Tongue (tissue), 1 donor: ENCODE measurements at regions not wholly inside any gene's neighbourhood (a gene's known extent, or its start where the extent isn't known, plus 50 kb on each side); places are given as distances from the start of the nearest gene placed in this dataset.

ENCODE experiments used
- DNase-seq: peaks from one replicate; pipeline ENCODE4 v3.0.0-alpha.2; 2015

- DNase-seq = no peak
These were observed 810.4 kb upstream of the SLC10A2 start for GRCh38 chr13:103876571-103876970.

DNA sequence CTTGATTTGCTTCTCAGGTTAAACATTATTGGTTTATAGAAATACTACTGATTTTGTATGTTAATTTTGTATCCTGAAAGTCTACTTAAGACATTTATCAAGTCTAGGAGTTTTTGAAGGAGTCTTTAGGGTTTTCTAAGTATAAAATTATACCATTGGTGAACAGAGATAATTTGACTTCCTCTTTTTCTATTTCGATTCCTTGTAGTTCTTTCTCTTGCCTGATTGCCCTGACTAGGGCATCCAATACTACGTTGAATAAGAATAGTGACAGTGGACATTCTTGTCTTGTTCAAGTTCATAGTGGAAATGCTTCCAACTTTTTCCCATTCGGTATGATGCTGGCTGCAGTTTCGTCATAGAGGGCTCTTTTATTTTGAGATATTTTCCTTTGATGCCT is 807.5 kb upstream of the SLC10A2 start:
- no peak for DNase-seq

DNA sequence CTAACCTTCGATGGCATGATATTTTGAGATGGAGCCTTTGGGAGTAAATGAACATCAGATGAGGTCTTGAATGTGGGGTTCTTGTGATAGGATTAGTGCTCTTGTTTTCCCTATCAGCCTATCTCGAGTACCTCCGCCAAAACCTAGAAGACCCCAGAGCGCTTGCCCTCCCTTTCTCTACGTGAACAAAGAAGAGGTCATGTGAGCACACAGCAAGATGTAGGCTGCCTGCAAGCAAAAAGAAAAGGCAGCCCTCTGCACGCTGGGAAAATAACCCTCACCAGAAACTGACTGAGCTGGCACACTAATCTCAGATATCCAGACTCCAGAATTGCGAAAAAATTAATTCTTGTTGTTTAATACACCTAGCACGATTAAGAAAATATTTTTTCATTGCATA is 799.8 kb upstream of the SLC10A2 start:
- DNase-seq = no peak

- DNase-seq = no peak
These were observed 796.3 kb upstream of the SLC10A2 start for GRCh38 chr13:103862525-103862924.

DNA sequence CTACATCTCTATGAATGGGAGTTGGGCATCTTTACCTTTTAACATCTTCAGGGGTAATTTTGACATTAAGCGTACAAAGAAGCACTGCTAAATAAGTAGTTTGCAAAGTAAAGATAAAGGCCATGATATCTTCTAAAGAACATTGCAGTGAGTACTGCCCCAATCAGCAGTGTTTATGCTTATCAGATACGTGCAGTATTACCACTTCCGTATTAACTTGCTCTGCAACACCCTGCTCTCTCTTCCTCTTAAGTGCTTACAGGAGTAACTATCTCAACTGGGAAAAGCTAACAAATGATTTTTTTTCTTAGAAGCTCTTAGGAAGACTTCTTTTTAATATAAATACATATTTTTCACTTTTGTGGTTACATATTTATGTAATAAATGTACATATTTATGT is 793.7 kb upstream of the SLC10A2 start:
- no peak for DNase-seq

DNA sequence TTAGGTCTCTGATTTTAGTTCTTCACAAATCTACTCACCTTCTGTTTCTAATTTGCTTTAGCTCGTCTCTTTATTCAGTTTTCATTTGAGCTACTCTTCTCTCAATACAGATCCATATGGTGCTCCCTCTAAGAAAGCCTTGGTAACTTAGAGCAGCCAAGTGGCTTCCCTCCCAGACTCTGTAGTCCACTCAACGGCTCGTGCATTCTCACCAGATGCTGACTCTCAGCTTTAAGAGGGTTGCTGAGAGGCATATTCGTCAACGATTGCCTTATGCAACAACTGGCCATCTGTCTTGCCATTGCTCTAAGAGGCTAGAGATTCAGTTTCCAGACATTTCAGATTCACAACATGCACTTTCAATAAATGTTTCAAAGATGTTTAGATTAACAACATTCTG is 785.8 kb upstream of the SLC10A2 start:
- DNase-seq = peak; percentile 3

- DNase-seq = no peak
These were observed 778.3 kb upstream of the SLC10A2 start for GRCh38 chr13:103844471-103844870.

DNA sequence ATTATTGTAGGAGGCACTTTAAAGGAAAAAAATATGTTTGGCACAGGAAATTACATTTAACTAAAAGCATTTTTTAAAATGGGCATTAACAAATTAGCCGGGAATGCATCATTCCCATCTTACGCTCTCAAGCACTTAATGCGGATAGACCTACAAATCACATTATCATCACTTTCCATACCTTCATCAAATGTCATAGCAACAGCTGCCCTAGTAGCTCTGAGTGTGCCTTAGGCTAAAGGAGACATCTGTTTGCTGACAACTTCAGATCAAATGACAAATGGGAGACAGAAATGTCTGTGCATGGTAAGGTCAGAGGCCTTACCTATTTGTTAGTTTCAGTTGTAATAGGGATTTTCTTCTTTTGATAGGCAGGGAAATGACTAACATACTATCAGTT is 773.2 kb upstream of the SLC10A2 start:
- DNase-seq = peak; percentile 22

DNA sequence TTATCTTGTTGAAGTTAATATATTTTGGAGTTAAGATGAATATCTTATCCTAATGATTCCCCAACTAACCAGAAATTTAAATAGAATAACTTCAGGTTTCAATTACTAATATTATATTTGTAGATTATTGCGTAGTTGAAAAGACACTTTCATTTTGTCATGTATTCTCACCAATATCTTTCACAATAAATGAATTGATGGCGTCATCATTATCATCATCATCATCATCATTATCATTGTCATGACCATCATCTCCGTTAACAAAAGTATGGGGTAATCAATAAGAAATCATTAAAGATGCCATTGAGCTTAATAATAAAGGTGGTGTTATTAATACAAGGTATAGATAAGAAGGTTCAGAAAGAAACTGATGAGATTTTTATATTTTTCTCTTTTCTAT is 768.8 kb upstream of the SLC10A2 start:
- DNase-seq = no peak

- no peak for DNase-seq
These were observed 767.2 kb upstream of the SLC10A2 start for GRCh38 chr13:103833294-103833852.

GRCh38 chr13:103815619-103816018 is 749.4 kb upstream of the SLC10A2 start:
- no peak for DNase-seq

DNA sequence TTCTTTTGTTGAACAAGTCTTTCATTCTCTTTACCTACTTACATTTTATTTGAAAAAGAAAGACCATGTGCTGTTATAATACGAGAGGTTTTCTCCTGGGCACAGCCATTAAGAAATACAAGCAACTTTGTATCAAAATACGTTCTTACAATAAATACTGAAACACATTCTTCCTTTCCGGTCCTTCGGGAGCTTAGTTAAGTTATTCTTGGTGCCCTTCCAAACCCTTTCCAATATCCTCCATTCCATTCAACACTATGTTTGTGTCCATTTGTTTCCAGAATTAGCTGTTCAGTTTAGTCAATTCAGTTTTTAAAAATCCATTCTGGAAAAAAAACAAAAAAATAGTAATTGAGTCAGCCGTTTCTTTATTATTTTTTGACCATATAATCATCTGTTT is 746.8 kb upstream of the SLC10A2 start:
- peak; percentile 20 for DNase-seq

DNA sequence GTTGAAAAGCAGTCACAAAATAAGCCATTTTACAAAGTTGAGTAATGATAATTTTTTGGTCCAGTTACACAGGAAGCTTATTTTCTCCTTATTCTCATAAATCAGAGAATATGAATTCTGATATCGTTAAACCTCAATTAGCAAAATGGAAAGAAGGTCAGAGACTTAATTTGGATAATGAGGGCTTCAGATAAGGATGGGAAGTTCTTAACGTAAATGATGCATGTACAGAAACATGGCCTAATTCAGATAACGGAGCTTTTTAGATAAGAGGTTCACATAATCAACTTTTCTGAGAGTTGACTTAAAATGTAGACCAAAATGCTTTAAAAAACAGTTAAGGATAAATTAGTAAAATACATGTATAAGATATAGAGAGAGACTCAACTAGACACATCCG is 746.3 kb upstream of the SLC10A2 start:
- no peak for DNase-seq

- no peak for DNase-seq
These were observed 743.8 kb upstream of the SLC10A2 start for GRCh38 chr13:103810026-103810425.

- DNase-seq = no peak
These were observed 739.6 kb upstream of the SLC10A2 start for GRCh38 chr13:103805771-103806170.

GRCh38 chr13:103803349-103803748 is 737.1 kb upstream of the SLC10A2 start:
- peak; percentile 1 for DNase-seq

- DNase-seq = no peak
These were observed 732.8 kb upstream of the SLC10A2 start for GRCh38 chr13:103799028-103799427.

DNA sequence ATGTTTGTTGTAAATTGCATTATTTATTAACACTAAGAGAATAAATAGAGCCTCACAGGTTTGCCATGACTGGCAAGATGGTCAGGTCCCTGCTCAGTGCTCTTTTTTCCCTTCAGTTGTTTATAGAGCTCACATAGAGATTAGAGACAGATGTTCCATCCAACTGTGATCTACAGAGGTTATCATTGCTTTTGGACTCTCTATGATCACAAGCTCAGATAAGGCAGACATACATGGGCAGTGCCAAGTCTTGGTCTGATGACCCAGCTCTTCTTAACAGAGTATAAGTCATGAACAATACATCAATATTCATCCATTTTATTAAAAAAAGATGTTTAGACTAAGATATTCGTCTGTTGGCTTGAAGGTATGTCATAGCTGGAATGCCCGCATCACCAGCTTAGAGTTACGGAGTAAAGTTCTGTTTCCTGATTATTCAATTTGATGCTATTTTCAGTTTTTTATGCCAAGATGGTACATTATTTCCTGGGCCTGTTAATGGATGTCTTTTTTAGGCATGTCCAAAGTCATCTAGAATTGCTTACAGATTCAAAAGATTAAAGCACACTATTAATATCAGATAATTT is 729.8 kb upstream of the SLC10A2 start:
- no peak for DNase-seq

DNA sequence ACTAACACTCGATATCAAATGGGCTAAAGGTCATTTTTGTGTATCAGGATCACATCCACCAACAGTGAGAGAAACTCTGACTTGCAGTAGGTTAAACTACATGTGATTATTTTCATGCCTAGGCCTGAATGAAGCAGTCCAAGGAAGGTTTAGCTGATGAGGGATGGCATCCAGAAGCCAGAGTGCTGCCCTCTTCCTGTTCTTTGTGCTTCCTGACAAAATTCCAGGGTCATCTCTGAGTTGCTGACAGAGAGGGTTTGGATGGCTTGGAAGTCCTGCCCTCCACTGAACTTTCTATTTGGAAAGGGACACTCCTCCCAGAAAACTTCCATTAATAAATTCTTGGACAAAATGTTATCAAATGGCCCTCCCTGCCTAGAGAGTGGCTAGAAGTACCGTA is 728.3 kb upstream of the SLC10A2 start:
- DNase-seq = no peak

- DNase-seq = peak; percentile 18
These were observed 721.9 kb upstream of the SLC10A2 start for GRCh38 chr13:103788061-103788652.

GRCh38 chr13:103772576-103772975 is 706.4 kb upstream of the SLC10A2 start:
- no peak for DNase-seq

DNA sequence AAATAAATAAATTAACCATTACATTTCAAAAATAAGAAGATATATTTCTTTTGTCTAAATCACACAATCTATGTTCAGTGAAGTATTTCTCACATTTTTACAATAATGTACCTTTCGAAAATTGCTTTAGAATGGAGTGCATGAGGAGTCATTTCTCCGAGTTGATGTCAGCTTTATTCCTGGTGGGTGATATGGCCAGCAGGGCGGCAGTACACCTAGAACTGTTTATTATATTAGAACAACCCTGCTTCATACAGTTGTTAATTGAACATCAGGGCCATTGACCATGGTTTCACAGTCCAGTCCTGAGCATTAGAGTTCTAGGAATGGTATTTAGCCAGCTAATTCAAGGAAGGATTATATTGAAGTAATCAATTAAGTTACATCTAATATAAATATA is 696.3 kb upstream of the SLC10A2 start:
- no peak for DNase-seq

- DNase-seq = peak; percentile 10
These were observed 693.1 kb upstream of the SLC10A2 start for GRCh38 chr13:103759361-103759760.

DNA sequence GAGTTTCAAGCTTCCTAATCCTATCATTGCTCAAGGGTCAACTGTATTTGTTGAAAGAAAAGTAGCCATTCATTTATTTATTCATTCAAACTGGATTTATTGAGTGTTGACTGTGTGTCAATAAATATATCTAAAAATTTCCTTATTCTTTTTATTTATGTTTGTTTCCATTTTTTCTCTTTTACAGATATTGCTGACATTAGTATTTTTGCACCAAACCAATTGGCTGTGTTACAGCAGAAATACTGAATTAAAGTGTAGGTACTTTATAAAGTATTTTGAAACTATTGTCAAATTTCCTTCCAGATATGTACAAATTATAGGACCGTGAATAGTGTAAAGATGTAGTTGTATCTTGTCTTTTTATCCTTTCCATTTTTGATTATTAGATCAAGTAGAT is 692.0 kb upstream of the SLC10A2 start:
- DNase-seq = no peak
